Eye (tissue), 1 donor: ENCODE measurements at regions not wholly inside any gene's neighbourhood (a gene's known extent, or its start where the extent isn't known, plus 50 kb on each side); places are given as distances from the start of the nearest gene placed in this dataset.
"Not testable (repeated sequence)": the region's sequence is repeated elsewhere in the genome, so short reads cannot be mapped to it uniquely, and the experiment has no call there.

Source experiments
- DNase-seq: peaks from one replicate; pipeline ENCODE4 v3.0.0-alpha.2; 2015

DNA sequence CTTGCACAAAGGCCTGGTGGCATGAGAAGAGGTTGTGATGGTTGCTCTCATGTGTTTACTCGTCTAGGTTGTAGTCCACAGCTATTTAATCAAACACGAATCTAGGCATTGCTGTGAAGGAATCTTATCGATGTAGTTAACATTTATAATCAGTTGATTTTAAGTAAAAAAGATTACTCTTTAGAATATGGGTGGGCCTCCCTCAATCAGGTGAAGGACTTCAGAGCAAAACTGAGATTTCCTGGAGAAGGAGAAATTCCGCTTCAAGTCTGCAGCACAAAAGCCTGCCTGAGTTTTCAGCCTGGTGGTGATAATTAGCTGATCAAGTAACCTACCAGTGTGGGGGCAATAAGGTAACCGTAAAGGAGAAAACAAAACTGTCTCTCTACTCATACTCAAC is 523.6 kb downstream of the GRIN2A start:
- no peak for DNase-seq

GRCh38 chr16:9660898-9661297 is 521.3 kb downstream of the GRIN2A start:
- no peak for DNase-seq

DNA sequence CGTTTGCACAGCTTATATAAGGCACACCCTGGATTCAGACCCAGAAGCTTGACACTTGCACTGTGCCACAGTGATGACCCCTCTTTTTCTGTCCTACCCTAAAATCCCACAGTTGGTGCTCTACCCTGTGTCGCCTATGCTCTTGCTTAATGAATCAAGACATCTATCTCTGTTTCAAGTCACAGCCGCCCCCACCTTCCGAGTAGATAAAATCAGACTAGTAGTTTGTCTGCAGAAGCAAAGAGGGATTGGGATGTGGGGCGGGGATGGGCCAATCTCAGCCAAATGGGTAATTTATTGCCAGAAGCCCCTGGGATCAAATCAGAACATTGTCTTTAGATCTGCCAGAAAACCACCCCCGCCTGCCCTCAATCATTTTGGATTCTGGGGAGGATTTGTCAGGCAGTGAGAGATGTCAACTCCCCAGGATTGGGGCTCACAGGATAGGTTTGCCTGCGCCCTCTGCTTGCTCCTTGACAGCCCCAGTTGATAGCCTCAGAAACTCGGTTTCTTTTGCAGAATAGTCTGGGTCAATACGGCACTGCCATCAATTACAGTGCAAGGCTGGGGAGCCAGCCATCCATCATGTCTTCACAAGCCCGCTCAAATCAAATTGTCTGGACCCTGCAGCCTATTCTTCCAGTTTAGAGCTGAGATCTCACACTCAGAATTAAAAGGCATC is 520.8 kb downstream of the GRIN2A start:
- no peak for DNase-seq

DNA sequence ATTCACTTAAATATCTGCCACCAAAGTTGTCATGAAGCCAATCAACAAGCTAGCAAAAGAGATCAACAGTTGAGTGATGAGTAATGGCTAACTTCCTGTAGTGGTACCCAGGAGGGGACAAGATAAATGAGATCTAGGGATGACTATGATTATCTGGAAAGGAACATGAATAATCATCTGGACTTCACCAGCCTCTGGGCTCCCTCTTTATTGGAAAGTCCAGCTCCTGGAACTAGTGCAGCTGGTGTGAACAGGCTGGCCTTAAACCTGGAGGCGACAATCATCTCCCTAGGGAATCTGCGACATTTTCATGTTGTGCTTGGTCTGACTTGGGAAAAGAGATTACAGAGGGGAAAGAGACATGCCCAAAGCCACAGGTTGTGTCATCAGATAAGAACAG is 518.6 kb downstream of the GRIN2A start:
- no peak for DNase-seq

- no peak for DNase-seq
Observed at GRCh38 chr16:9665851-9666271, 516.4 kb downstream of the GRIN2A start.

- DNase-seq, result no peak
Observed at GRCh38 chr16:9666834-9667480, 515.3 kb downstream of the GRIN2A start.

DNA sequence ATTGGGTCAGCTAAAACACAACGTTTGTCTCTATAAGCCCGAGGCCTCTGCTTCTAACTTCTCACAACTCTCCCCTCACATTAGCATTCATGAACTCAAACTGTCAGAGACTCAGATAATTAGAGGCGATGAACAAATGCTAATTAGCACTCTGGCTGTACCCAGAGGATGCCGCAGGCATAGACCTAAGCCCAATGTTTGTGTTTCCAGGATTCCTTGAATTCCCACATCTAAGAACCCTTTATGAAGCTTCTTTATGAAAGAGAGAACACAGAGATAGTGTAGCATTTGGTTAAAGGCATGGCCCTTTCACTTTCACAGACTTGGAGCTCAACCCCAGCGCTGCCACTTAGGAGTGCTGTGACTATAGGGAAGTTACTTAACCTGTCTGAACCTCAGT is 512.2 kb downstream of the GRIN2A start:
- peak; percentile 51 for DNase-seq

GRCh38 chr16:9670616-9671015 is 511.6 kb downstream of the GRIN2A start:
- not testable (repeated sequence) for DNase-seq

- DNase-seq, result not testable (repeated sequence)
Observed at GRCh38 chr16:9676560-9677300, 505.5 kb downstream of the GRIN2A start.

- no peak for DNase-seq
Observed at GRCh38 chr16:9677301-9677653, 505.0 kb downstream of the GRIN2A start.

GRCh38 chr16:9679213-9679767 is 502.9 kb downstream of the GRIN2A start:
- DNase-seq, result peak; percentile 60

GRCh38 chr16:9680019-9680655 is 502.1 kb downstream of the GRIN2A start:
- no peak for DNase-seq

GRCh38 chr16:9680968-9681367 is 501.3 kb downstream of the GRIN2A start:
- no peak for DNase-seq

- peak; percentile 56 for DNase-seq
Observed at GRCh38 chr16:9681508-9681907, 500.7 kb downstream of the GRIN2A start.

DNA sequence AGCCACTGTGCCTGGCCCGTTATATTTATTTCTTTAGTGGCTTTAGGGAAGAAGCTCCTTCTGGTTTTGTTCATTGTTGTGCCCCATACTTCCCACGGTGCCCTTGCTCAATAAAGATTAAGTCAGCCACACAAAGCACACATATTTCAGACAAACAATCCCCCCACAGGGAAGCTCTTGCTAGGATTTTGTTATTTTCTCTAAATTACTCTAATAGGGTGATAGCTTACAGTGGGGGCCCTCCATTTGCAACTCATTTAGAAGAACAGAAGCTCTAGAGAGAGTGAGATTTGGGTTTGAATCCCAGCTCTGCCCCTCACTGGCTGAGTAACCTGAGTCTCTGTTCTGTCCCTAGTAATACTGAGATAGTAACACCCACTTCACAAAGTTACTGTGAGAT is 499.9 kb downstream of the GRIN2A start:
- no peak for DNase-seq

DNA sequence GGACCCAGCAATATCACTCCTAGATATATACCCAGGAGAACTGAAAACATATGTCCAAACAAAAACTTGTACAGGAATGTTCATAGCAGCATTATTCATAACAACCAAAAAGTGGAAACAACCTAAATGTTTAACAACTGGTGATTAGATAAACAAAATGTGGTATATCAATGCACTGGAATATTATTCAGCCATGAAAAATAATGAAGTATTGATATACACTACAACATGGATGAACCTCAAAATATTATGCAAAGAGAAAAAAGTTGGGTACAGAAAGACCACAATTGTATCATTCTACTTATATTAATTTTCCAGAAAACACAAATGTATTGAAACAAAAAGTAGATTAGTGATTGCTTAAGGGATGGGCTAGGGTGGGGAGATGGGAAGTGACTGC is 498.6 kb downstream of the GRIN2A start:
- no peak for DNase-seq

GRCh38 chr16:9687737-9688319 is 494.4 kb downstream of the GRIN2A start:
- no peak for DNase-seq

- no peak for DNase-seq
Observed at GRCh38 chr16:9689597-9689996, 492.6 kb downstream of the GRIN2A start.

DNA sequence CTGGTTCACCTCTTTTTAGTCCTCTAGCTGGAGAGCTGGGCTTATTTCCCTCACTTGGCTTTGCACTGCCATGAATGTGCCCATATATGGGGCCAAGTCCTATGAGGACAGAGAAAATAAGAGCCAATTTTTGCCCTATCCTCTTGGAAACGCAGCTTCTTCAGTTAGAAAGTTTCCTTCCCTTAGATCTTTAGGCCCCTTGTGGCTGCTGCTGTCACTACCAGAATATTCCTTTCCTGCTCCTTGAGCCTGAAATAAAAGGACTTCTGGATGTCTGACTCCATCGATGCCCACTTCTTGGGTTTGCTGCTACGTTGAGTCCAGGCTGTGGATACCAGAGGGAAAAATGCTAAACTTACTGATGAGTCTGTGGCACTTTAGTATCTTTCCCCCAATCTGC is 487.1 kb downstream of the GRIN2A start:
- no peak for DNase-seq
